ENCODE measurements at regions not wholly inside any gene's neighbourhood (a gene's known extent, or its start where the extent isn't known, plus 50 kb on each side); places are given as distances from the start of the nearest gene placed in this dataset.

DNA sequence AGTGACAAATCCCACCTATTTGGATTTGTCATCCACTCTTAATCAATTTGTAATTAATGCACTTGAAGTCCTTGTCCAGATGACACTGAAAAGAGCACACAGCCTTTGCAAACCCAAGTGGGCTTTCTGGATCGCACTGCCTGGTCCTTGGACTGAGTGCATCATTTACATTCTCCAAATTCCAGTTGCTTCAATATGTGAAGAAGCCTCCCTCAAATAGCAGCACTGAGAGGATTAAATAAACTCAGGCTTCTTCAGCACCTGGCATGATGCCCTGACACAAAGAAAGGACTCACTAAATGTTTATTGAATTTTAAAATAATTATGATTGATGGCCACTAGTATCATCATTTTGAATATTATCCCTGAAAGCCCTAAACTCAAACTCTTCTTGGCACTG is 496.5 kb downstream of the VRK1 start:
- DNase-seq, result no peak
- no peak overlapping the region for H3K9ac ChIP-seq
- no peak overlapping the region for H3K4me2 ChIP-seq (ENCODE audit: unreplicated experiment)
- no peaks in the 10 kb centered on the region for H3F3A ChIP-seq (ENCODE audit: insufficient read depth)
- no peak overlapping the region for H3K4me3 ChIP-seq
- no peaks in the 10 kb centered on the region for H3K79me2 ChIP-seq (ENCODE audit: insufficient read depth)
- no peaks in the 10 kb centered on the region for H4K20me1 ChIP-seq (ENCODE audit: insufficient read depth)
- H3K4me1 ChIP-seq (ENCODE audit: insufficient read depth), result no peaks in the 10 kb centered on the region
- WGBS, 2 experiments (ENCODE audit: low coverage in 1 of 2, low lambda C conversion rate in 2 of 2, missing lambda C conversion rate in 2 of 2), result 42 to 57% methylated on average over 1 of the region's 1 CpG
- no peak overlapping the region for H2AFZ ChIP-seq
- H3K9me2 ChIP-seq (ENCODE audit: insufficient read depth), result no peaks in the 10 kb centered on the region
- no peaks in the 10 kb centered on the region for H3K36me3 ChIP-seq (ENCODE audit: low read depth)
- no peak for TF ChIP-seq EZH2 (IDR thresholded peaks at IDR 0.05; ENCODE audit: insufficient read depth, poor library complexity, severe bottlenecking)
- no peak for TF ChIP-seq EZH2phosphoT487 (IDR thresholded peaks at IDR 0.05; ENCODE audit: insufficient read depth, low read depth)
- in situ Hi-C loops (cut with MboI), result no loop called here
- H3K9me3 ChIP-seq (ENCODE audit: low read depth), result no peaks in the 10 kb centered on the region
- no peaks in the 10 kb centered on the region for H3K27me3 ChIP-seq (replicated peaks; ENCODE audit: insufficient read depth)
- H3K27ac ChIP-seq, result no peak overlapping the region

- in situ Hi-C loops (cut with MboI), result no loop called here
Measured at GRCh38 chr14:97295108-97295710, 498.0 kb downstream of the VRK1 start.

GRCh38 chr14:97296176-97296575 is 499.0 kb downstream of the VRK1 start:
- no peaks in the 10 kb centered on the region for H4K20me1 ChIP-seq (ENCODE audit: insufficient read depth)
- 51 to 67% methylated on average over 1 of the region's 1 CpG for WGBS, 2 experiments (ENCODE audit: low coverage in 1 of 2, low lambda C conversion rate in 2 of 2, missing lambda C conversion rate in 2 of 2)
- TF ChIP-seq EZH2 (IDR thresholded peaks at IDR 0.05; ENCODE audit: insufficient read depth, poor library complexity, severe bottlenecking) (no peak), EZH2phosphoT487 (IDR thresholded peaks at IDR 0.05; ENCODE audit: insufficient read depth, low read depth) (no peak)

More at GRCh38 chr14:97295108-97295710, 498.0 kb downstream of the VRK1 start:
- Histone ChIP-seq H3K9ac (no peak overlapping the region), H3K9me2 (ENCODE audit: insufficient read depth) (no peaks in the 10 kb centered on the region), H3F3A (ENCODE audit: insufficient read depth) (no peaks in the 10 kb centered on the region), H3K4me2 (ENCODE audit: unreplicated experiment) (no peak overlapping the region), H3K4me3 (no peak overlapping the region), H4K20me1 (ENCODE audit: insufficient read depth) (no peaks in the 10 kb centered on the region), H3K36me3 (ENCODE audit: low read depth) (no peaks in the 10 kb centered on the region), H3K9me3 (ENCODE audit: low read depth) (no peaks in the 10 kb centered on the region), H3K27me3 (replicated peaks; ENCODE audit: insufficient read depth) (no peaks in the 10 kb centered on the region), H3K79me2 (ENCODE audit: insufficient read depth) (no peaks in the 10 kb centered on the region), H3K27ac (no peak overlapping the region), H2AFZ (no peak overlapping the region), H3K4me1 (ENCODE audit: insufficient read depth) (no peaks in the 10 kb centered on the region)
- TF ChIP-seq EZH2 (IDR thresholded peaks at IDR 0.05; ENCODE audit: insufficient read depth, poor library complexity, severe bottlenecking), result no peak
- no peak for TF ChIP-seq EZH2phosphoT487 (IDR thresholded peaks at IDR 0.05; ENCODE audit: insufficient read depth, low read depth)
- no peak for DNase-seq
- 50 to 54% methylated on average over 9 of the region's 9 CpGs for WGBS, 2 experiments (ENCODE audit: low coverage in 1 of 2, low lambda C conversion rate in 2 of 2, missing lambda C conversion rate in 2 of 2)

DNA sequence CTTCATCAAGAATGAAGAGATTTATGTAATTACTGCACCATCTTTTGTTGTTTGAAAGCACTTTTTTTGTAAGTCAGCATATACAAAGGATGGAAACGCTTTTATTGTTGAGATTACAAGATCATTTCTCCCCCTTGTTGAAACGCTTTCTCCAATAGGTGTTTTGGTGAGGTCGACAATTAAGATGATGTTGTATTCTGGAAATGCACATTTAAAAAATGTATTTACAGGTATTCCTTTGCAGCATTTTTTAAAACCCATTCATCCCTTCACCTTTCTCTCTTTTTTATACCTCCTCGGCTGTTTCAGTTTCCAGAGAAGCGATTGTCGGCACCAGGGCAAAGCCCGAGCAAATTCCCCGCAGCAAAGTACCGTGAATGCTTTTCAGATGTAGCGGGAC is 499.9 kb downstream of the VRK1 start:
- in situ Hi-C loops (cut with MboI), result no loop called here
- no peaks in the 10 kb centered on the region for H3K36me3 ChIP-seq (ENCODE audit: low read depth)
- no peak overlapping the region for H3K27ac ChIP-seq
- no peaks in the 10 kb centered on the region for H3F3A ChIP-seq (ENCODE audit: insufficient read depth)
- H3K79me2 ChIP-seq (ENCODE audit: insufficient read depth), result no peaks in the 10 kb centered on the region
- no peaks in the 10 kb centered on the region for H4K20me1 ChIP-seq (ENCODE audit: insufficient read depth)
- H3K9ac ChIP-seq, result no peak overlapping the region
- 70 to 71% methylated on average over 10 of the region's 10 CpGs for WGBS, 2 experiments (ENCODE audit: low coverage in 1 of 2, low lambda C conversion rate in 2 of 2, missing lambda C conversion rate in 2 of 2)
- no peaks in the 10 kb centered on the region for H3K4me1 ChIP-seq (ENCODE audit: insufficient read depth)
- no peak overlapping the region for H3K4me2 ChIP-seq (ENCODE audit: unreplicated experiment)
- DNase-seq, result no peak
- H3K9me2 ChIP-seq (ENCODE audit: insufficient read depth), result no peaks in the 10 kb centered on the region
- H2AFZ ChIP-seq, result no peak overlapping the region
- no peaks in the 10 kb centered on the region for H3K9me3 ChIP-seq (ENCODE audit: low read depth)
- H3K27me3 ChIP-seq (replicated peaks; ENCODE audit: insufficient read depth), result no peaks in the 10 kb centered on the region
- H3K4me3 ChIP-seq, result no peak overlapping the region
- no peak for TF ChIP-seq EZH2 (IDR thresholded peaks at IDR 0.05; ENCODE audit: insufficient read depth, poor library complexity, severe bottlenecking)
- TF ChIP-seq EZH2phosphoT487 (IDR thresholded peaks at IDR 0.05; ENCODE audit: insufficient read depth, low read depth), result no peak

More at GRCh38 chr14:97296176-97296575, 499.0 kb downstream of the VRK1 start:
- Histone ChIP-seq H3K36me3 (ENCODE audit: low read depth) (no peaks in the 10 kb centered on the region), H3K79me2 (ENCODE audit: insufficient read depth) (no peaks in the 10 kb centered on the region), H3K4me1 (ENCODE audit: insufficient read depth) (no peaks in the 10 kb centered on the region), H3K9ac (no peak overlapping the region), H3K27me3 (replicated peaks; ENCODE audit: insufficient read depth) (no peaks in the 10 kb centered on the region), H3K4me3 (no peak overlapping the region), H3K27ac (no peak overlapping the region), H2AFZ (no peak overlapping the region), H3F3A (ENCODE audit: insufficient read depth) (no peaks in the 10 kb centered on the region), H3K9me3 (ENCODE audit: low read depth) (no peaks in the 10 kb centered on the region), H3K4me2 (ENCODE audit: unreplicated experiment) (no peak overlapping the region), H3K9me2 (ENCODE audit: insufficient read depth) (no peaks in the 10 kb centered on the region)
- in situ Hi-C loops (cut with MboI), result no loop called here
- DNase-seq, result no peak

DNA sequence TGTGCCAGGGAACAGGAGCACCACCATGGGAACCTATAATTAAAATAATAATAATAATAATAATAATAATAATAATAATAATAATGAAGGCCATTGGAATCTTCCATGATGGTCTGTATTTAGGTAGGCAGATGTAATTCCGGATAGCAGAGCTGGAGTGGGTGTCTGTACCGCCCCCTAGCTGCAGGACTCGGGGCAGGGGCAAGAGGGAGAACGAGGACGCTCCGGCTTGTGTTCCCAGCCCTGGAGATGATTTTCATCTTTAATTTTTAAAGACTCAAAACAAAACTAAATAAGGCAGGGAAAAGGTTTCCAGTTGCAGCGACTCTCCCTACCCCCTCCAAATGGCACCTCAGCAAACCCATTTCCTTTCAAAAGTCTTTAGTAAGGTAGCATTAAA is 501.1 kb downstream of the VRK1 start:
- WGBS, 2 experiments (ENCODE audit: low coverage in 1 of 2, low lambda C conversion rate in 2 of 2, missing lambda C conversion rate in 2 of 2), result 38 to 47% methylated on average over 7 of the region's 7 CpGs
- DNase-seq, result no peak
- TF ChIP-seq EZH2 (IDR thresholded peaks at IDR 0.05; ENCODE audit: insufficient read depth, poor library complexity, severe bottlenecking) (no peak), EZH2phosphoT487 (IDR thresholded peaks at IDR 0.05; ENCODE audit: insufficient read depth, low read depth) (no peak)
- Histone ChIP-seq H3K4me3 (no peak overlapping the region), H4K20me1 (ENCODE audit: insufficient read depth) (no peaks in the 10 kb centered on the region), H3K79me2 (ENCODE audit: insufficient read depth) (no peaks in the 10 kb centered on the region), H3F3A (ENCODE audit: insufficient read depth) (no peaks in the 10 kb centered on the region), H3K9me3 (ENCODE audit: low read depth) (no peaks in the 10 kb centered on the region), H3K4me1 (ENCODE audit: insufficient read depth) (no peaks in the 10 kb centered on the region), H3K9ac (no peak overlapping the region), H3K4me2 (ENCODE audit: unreplicated experiment) (no peak overlapping the region), H3K36me3 (ENCODE audit: low read depth) (no peaks in the 10 kb centered on the region), H3K27me3 (replicated peaks; ENCODE audit: insufficient read depth) (no peaks in the 10 kb centered on the region), H2AFZ (no peak overlapping the region), H3K9me2 (ENCODE audit: insufficient read depth) (no peaks in the 10 kb centered on the region), H3K27ac (no peak overlapping the region)
- in situ Hi-C loops (cut with MboI), result no loop called here

Measured in GM23248 (cell line).